Peyer's patch (tissue), 4 donors: ENCODE measurements at regions not wholly inside any gene's neighbourhood (a gene's known extent, or its start where the extent isn't known, plus 50 kb on each side); places are given as distances from the start of the nearest gene placed in this dataset.
"Not testable (repeated sequence)": the region's sequence is repeated elsewhere in the genome, so short reads cannot be mapped to it uniquely, and the experiment has no call there.

Experiments used
- CTCF ChIP-seq, 6 experiments: fragments of 450-650 bp in 4 of 6; fragments of 200-600 bp in 2 of 6; sonication (generic) in 1 of 6; IDR thresholded peaks; one replicate each; pipeline ENCODE4 v1.5.1; 2017 to 2019; ENCODE audit warnings: antibody characterized with exemption in 6 of 6, mild to moderate bottlenecking in 3 of 6, moderate library complexity in 1 of 6
- POLR2A ChIP-seq, 2 donors: fragments of 450-650 bp; IDR thresholded peaks; one replicate each; pipeline ENCODE4 v1.5.1; 2017; ENCODE audit warnings: antibody characterized with exemption in 2 of 2, mild to moderate bottlenecking in 2 of 2, moderate library complexity in 2 of 2

- not testable (repeated sequence) for TF ChIP-seq CTCF, POLR2A (IDR thresholded peaks at IDR 0.05)
Observed at GRCh38 chr7:55265328-55265727, 99.8 kb upstream of the LANCL2 start.
